ENCODE measurements at regions not wholly inside any gene's neighbourhood (a gene's known extent, or its start where the extent isn't known, plus 50 kb on each side); places are given as distances from the start of the nearest gene placed in this dataset.
A peak's percentile ranks its signal among the peaks of the same experiment; 100 is the strongest.

DNA sequence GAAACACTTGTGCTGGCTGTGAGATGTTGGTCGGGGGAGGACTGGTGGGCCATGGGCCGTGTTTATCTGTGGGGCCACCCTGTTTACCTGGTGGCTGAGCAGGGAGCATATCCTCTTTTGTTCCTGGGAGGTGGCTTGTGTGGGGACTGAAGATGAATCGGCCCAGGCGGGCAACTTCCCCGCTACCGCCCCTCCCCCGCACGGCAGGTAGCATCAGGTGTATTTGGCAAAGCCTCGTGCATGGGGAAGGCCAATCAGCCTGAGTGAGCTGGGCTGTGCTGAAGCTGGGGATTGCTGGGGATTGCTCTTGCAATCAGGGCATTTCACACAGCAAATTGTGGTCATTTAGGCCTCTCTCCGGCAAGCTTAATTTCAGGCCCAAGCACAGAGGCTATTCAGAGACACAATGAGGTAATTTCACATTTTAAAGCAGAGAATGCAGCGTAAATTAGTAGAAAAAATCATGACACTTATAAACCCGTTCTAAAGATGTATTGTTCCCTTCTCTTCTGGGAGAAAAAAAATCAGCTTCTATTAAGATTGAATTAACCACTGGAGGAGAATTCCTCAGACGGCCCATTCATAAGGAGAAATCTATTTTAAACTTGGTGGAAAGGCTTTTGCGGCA lies 197.7 kb upstream of the POU3F1 start:
- no peak for DNase-seq

DNA sequence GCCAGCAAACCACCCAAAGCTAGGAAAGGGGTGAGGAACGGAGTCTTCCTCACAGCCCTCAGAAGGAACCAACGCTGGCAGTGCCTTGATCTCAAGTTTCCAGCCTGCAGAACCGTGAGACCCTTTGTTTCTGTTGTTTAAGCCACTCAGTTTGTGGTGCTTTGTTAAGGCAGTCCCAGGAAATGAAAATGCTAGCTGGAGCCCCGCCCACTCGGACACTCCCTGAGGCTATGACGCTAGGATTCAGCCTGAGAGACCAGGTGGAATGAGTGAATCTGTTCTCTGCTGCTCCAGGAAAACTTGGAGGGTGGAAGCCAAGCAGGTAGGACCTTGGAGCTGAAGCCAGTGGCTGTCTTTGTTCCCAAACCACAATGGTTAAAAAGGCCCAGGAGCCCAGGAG lies 196.5 kb upstream of the POU3F1 start:
- DNase-seq = no peak

DNA sequence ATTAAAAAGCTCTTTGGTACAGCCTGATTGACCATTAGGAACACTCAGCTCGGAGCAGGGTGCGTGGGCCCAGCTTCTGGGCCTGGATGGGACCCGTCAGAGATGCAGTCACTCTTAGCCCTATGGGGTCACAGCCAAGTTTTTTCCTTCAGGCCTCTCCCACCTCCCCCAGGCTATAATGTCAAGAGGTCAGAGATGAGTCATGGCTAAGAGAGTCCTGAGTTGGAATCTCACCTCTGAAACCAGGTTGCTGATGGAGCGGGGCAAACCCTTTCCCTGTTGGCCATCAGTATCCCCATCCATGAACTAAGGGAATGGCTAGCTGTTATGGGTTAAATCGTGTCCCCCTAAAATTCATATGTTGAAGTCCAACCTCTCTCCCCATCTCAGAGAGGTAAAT lies 195.9 kb upstream of the POU3F1 start:
- DNase-seq = no peak

DNA sequence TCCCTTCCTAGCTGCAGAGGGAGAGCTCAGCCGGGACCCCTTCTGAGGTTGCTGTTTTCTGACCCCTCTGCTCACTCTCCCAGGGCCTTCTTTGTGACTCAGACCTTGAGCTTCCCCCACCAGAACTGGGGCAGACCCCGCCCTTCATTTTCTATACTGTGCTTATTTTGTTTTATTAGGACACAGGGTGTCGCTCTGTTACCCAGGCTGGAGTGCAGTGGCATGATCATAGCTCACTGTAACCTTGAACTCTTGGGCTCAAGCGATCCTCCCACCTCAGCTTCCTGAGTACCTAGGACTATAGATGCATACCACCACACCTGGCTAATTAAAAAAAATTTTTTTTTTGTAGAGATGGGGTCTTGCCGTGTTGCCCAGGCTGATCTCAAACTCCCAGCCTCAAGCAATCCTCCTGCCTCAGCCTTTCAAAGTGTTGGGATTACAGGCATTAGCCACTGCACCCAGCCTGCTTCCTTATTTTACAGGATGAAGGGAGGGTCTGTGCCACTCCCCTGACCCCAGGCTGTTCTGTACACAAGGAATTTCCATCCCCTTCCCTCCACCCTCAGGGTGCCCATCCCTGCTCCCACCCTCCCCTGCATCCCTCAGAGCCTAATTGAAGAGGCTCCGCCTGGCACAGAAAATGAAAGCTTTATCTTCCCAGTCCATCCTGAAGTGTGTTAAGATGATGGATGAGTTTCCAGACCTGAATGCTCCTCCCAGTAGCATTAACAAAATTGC lies 195.2 kb upstream of the POU3F1 start:
- no peak for DNase-seq

DNA sequence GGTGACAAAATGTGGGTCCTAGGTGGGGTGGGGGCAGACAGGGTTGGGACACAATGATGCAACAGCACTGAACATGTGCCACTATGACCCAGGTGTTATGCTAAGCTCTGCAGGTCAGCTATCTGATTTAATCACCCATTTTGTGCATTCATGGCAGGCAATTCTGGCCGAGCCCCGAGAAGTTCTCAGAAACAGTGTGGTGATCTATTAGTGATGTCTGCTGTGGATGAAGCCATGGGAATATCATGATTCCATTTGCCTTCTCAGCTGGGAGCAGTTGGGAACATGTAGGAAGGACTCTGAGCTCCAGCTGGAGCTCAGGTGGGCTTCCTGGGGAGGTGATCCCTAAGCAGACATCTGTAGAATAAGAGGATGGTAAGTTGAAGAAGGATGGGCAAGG lies 194.0 kb upstream of the POU3F1 start:
- no peak for DNase-seq

DNA sequence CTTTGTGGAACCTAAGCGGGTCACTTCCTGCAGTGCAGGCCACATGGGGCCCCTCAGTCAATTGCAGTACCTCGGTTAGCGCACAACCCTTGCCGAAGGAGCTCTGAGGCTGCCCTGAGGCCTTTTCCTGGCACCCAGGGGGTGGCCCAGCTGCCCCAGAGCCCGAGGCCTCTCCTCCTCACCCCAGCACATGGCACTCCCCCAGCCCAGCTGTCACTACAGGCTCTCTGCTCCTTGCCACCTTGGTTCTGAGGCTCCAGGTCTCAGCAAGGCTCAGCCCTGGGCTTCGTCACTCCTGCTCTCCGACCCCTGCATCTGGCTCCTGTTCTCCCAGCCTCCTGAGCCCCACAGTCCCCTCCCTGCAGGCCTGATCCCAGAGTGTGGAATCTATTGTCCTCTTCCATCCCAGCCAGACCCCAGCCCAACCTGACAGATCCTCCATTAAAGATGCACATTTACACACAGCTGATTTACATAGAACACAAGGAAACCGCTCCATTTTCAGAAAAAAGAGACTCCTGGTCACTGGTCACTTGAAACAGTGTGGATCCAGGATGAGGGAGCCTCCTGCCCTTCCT lies 192.8 kb upstream of the POU3F1 start:
- DNase-seq = no peak

DNA sequence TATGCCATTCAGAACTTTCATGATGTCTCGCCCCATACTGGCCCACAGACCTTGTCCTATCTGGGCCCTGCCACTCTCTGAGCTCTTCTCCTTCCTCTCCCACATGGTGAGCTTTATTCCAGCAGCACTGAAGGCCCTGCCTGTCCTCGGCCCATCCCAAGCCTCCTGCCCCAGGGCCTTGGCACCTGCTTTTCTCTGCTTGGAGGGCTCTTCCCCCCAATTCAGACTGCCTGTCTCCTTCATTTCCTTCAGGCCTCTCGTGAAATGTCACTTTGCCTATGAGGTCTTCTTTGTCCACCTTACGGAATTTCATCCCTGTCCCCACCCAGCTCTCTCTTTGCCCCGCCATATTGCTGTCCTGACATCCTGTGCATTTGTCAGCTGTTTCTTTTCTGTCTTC lies 191.7 kb upstream of the POU3F1 start:
- no peak for DNase-seq

DNA sequence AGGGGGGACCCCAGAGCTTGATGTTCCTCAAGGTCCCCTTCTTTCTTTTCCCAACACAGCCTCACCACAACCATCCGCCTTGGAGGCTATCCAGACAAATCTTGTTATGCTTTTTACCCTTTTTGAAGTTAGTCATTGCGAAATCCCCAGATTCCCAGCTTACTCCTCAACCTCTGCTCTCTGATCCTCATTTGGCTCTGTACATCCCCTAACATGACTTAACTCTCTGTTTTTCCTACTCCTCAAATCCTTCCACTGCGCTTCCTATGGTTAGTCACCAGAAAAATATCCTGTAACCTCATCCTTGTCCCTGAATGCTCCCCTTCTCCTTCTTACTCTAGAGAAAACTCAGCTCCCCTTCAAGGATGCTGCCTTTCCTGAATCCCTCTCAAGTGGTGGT lies 189.1 kb upstream of the POU3F1 start:
- no peak for DNase-seq

DNA sequence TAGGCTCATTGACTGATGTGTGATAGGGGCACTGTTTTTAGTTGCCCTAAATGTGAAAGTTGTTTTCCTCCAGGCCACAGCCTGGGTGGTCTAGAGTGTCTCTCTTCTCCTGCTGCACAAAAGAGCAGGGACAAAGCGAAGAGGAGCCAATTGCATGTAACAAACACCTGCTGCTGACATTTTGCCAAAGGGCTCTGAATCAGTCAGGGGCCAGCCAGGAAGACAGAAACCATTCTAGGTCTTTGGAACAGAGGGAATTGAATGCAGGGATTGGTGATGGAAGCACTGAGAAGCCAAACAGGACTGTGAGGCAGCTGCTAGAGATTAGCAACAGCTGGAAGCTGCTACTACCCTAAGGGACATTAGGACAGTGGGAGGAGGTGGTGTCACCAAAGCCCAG lies 185.3 kb upstream of the POU3F1 start:
- no peak for DNase-seq

DNA sequence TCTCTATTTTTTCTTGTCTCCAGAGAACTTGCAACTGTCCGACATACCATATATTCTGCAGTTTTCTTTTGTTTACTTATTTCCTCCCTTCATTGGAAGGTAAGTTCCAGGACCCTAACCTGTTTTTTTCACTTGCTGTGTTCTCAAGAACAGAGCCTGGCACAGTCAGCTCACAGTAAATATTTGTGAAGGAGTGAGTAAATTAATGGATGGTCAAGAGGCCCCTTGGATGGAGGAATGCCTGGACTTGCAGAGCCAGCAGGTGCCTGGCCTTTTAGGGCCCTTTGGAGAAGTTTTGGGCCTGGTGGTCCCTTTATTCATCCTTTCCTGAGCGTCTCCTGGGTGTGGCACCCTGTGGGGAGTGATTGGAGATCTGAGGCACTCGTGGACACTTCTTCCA lies 182.1 kb upstream of the POU3F1 start:
- no peak for DNase-seq

DNA sequence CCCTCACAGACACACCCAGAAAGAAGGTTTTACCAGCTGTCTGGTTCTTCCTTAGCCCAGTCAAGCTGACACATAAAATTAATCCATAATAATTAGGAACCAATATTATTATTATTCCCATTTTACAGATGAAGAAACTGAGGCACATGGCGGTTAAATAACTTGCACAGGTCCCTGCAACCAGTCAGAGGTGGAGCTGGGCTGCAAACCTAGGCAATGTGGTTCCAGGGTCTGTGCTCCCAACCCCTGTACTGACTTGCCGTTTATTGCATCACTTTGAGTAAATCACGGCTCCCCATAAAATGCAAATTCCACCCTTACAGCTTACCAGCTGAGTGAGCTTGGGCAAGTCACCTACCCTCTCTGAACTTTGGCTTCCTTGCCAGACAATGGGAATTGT lies 179.2 kb upstream of the POU3F1 start:
- DNase-seq = no peak

DNA sequence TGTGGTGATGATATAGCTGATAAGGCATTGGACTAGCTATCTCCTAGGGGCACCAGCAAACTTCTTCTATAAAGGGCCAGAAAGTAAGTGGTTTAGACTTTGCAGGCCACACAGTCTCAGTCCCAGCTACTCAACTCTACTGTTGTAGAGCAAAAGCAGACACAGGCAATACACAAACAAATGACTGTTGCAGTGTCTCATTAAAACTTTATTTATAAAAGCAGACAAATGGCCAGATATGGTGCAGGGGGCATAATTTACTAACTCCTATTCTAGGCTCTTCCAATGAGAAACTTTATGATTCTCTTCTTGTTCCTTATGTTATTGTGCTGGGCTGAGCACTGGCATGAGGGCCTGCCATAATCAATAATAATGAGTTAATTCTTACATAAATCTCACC lies 176.8 kb upstream of the POU3F1 start:
- DNase-seq = no peak

DNA sequence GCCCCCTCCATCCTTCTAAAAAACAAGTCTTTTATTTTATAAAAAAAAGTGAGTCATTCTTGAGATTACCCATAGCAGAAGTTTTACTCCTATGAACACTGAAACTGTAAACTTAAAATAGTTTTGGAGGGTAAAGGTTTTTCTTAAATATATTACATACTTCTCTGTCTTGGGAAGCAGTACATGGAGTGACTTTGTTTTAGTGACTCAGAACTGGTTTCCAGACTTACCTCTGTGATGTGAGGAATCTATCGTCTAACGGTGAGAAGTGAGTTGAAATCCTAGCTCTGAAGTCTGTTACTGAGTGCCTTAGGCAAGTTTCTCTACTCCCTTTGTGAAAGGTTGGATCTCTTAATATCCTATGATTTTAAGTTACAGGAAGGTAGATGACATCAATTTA lies 176.3 kb upstream of the POU3F1 start:
- DNase-seq = no peak

DNA sequence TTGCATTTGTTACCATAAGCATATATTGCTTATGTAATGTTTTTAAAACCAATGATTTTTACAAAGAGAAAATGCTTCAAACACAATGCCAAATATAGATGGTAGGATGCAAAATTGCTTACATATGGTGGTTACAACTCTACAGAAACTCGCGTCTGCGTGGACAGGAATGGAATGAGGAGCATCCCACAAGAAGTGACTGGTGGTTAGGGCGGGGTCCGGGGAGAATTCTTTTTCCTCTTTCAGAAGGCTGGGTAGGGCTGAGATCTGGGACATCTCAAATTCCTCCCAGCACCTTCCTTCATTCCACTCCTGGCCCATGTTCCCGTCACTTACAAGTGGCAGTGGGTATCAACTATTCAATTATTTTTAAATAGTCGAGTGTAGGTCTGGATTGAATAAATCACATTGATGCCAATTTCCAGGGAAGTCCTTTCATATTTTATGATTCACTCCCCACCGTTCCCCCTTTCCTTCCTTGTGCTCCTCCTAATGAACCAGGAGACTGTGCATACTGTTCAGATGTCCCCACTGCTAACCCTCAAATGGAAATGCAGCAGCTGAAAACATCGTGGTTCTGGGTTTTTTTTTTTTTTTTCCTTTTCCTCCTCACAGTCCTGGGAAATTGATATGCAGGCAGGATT lies 174.5 kb upstream of the POU3F1 start:
- DNase-seq = peak; percentile 62

DNA sequence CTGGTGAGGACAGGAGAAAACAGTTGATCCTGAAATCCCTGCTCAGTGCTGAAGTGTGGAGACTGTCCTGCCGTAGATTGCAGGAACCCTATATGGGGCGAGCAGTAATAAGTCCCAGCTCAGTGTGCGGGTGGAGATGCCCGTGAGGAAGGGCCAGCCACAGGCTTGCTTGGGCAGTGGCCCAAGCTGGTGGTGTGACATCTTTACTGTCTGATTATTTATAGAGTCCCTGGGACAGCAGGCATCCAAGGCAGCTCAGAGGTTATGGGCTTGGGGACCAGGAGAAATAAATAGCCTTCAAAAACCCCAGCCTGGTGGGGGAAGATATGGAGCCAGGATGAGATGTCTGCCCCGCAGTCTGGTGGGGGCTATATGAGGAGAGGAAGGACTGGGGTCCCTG lies 170.7 kb upstream of the POU3F1 start:
- peak; percentile 43 for DNase-seq

DNA sequence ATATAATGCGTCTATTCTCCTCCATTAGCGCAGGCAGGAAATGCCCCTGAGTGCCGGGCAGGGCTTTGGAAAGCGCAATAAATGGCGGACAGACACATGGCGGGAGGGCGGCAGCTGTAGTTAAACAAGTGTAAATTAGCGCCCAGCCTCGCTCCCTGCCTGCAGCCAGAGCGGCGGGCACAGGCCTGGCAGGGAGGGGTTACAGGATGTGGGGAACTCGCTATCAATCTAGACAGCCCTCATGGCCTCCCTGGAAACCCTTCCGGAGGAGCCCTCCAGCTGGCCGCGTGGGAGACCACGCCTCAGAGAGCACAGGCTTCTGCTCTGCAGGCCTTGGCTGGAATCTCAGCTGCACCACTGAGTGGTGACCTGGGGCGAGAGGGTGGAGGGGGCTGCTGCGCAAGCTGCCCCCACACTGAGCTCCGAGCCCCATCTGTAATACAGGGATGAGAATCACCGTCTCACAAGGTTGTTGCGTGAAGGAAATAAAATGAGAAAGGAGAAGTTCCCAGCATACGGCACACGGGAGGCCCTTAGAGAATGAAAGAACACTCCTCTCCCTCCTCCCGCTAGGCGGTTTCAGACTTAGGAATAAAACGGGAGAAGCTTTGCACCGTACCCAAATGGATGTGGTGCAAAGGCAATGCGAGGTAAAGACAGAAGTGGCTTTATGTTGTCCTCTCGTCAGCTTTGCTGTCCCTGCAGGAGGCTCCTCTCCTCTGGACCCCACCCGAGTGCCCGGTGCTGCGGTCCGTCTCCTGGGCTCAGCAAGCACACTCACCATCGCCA lies 167.2 kb upstream of the POU3F1 start:
- no peak for DNase-seq

DNA sequence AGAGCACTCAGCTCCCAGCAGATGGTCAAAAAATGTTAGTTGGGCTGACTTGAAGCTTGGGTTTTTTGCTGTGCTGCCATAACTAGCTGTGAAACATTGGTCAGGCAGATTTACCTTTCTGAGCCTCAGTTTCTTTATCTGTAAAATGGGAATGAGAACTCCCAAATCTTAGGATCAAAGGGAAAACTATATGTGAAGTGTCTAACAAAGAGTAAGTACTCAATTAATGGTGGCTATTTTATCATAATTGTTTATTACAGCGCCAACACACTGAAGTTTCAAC lies 164.2 kb upstream of the POU3F1 start:
- DNase-seq = no peak

DNA sequence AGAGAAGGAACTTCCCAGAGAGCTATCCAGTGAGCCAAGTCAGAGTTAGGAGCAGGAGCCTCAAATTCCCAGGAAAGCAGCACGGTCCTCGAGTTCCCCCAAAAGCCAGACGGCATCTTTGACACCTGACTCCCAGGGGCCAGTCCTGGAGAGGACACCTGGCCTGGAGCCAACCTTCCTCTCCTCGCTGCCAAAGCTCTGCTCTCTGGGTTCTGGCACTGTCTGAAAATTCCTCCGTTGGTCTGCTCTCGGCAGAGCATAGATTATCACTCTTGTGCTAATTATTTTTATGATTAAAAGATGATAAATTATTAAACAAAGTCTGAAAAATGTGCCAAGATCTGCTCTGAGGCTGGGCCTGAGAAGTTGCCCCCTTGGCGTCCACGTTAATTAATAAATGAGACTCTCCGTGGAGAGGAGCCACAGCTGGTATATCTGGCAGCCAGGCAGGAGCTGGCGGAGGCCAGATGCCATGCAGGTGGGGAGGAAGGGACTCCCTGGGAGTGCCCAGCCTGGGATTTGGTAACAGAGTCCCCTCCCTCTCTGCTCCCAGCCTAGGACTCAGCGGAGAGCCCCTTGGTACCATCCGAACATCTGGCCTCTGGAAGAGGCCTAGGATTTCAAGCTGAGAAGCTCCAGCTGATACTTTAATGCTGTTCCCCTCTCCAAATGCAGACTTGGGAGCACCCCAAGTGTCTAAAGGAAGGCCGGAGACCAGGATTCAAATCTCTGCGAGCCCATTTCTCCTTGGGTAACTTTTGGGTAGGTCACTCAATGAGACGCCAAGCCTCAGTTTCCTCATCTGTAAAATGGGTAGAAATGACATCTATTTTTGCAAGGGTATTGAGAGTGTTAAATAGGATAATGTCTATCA lies 163.7 kb upstream of the POU3F1 start:
- no peak for DNase-seq

DNA sequence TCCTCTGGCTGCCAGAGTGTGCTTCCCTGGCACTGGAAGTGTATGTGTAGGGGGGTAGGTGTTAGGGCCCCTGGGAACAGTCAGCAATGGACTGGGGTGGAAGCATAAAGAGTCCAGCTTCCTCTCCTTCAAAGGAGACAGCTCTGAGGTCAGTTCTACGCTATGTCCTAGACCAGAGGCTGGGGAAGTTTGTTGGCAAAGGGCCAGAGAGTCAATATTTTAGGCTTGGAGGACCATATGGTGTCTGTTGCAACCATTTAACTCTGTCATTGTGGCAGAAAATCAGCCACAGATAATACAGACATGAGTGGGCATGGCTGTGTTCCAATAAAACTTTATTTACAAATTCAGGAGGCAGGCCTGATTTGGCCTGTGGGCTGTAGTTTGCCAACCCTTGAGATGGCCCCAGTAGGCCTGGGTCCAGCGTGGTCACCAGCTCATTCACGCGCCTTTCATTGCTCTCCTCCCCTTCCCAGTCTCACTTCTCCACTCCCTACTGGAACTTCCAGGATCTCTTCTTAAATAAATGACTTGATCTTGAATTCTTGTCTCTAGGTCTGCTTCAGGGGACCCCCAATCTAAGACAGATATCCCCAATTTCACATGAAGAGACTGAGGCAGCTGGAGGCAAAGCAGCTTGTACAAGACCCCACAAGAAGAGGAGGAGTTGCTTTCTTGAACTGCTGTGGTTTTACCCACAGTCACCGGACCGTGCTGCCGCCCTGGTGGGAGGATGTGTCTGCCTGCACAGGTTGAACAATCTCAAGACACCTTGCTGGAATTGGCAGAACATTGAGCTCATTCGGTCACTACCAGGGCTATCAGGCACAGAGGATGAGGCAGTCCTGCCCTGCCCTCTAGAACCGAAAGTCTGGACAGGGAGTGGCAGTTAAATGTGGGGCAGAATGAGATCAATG lies 162.4 kb upstream of the POU3F1 start:
- no peak for DNase-seq

DNA sequence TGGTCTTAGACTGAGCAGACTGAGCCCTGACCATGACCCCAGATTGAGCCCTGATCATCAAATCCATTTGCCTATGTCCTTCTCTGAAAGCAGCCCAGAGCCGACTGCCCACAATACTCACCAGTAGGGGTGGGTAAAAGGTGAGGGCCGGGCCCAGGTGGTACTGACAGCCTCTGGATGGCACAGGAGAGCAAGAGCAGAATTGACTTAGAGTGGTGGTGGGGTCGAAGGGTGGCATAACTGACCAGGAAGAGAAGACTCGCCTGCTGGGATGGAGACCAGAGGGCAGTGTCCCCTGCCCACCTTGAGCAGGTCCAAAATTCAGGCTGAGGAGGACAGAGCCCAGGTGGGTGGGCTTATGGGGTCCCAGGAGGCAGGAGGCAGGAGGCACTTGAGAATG lies 161.3 kb upstream of the POU3F1 start:
- no peak for DNase-seq

DNA sequence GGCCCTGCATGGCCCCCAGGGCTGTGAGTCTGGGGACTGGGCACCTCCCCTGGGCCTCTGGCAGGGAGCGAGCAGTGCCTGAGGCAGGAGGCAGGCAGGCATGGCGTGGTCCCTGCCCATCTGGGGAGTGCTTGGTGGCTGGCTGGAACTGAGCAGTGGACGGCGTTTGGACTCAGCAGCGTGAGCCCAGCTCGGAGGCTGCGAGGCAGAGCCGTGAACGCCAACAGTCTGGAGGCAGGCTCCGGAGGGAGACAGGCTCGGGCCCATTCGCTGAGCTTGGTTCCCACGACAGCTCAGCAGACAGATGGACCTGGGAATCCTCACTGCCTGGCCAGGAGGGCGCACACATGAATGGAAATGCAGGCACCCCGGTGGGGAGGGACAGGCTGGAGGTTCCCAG lies 160.7 kb upstream of the POU3F1 start:
- DNase-seq = no peak

Measured in femur (tissue), 1 donor.